ENCODE measurements at regions not wholly inside any gene's neighbourhood (a gene's known extent, or its start where the extent isn't known, plus 50 kb on each side); places are given as distances from the start of the nearest gene placed in this dataset.
"Not testable (repeated sequence)": the region's sequence is repeated elsewhere in the genome, so short reads cannot be mapped to it uniquely, and the experiment has no call there.

DNA sequence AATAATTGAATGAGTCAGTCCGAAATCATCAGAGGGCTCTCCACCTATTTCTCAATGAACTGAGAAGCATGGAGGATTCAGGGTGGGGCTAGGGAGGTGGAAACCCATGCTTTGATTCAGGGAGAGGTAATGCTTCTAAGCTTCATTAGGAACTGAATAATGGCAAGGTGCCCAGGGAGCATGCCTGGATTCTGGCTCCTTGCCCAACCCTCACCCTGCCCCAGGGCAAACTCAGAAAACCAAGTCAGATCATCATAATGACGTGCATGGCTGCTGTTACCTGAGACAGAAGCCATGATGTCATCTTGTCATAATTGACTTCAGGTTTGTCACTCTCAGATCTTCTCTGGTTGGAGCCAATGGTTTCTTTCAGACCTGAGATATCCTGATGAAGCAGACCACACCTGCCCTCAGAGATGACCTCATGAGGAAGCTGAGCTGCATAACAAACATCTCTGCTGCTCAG, 199.6 kb downstream of the SYK start:
- DNase-seq (ENCODE audit: low spot score in 2 of 2) (no peak), ATAC-seq (peak in 1 of 2 donors; percentile 76)
- Mint-ChIP-seq H3K9me3 (no peaks in the 10 kb centered on the region), H3K27ac (no peak overlapping the region), H3K36me3 (no peaks in the 10 kb centered on the region)

DNA sequence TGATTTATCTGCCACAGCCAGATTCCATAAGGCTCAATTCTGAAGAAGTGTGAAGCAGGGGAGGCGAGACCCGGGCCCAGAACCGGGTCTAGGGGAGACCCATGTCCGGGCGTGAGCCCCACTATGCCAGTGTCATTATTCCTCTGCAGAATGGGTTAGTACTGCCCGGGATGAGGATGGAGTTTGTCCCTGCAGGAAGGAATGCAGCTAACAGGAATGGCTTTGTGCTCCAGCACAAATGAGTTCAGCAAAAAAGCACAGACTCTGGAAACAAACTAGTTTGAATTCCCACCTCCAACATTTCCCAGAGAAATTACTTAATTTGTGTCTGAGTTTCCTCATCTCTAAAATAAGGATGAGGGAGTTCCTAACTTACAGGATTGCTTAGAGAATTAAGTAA, 202.9 kb downstream of the SYK start:
- ATAC-seq (no peak), DNase-seq (ENCODE audit: low spot score in 2 of 2) (no peak)
- H3K9me3 Mint-ChIP-seq: no peaks in the 10 kb centered on the region
- H3K36me3 Mint-ChIP-seq: no peaks in the 10 kb centered on the region
- H3K27ac Mint-ChIP-seq: no peak overlapping the region

DNA sequence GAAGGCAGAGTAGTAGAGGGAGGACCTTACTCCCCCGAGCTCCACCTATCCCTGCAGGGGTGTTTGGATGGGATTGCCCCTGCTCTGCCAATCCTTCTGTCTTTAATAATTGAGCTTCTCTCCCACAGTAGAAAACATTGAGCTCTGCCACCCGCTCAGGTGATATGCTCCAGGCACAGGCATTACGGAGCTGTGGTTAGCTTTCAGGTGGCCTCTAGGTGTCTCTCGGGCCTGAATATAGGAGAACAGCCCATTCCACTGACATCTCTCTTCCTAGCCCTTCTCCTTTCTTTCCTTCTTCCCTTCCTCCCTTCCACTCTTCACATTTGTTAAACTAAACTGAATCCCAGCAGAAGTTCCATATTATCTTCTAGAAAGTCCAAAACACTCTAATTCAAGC, 203.4 kb downstream of the SYK start:
- no peak for DNase-seq (ENCODE audit: low spot score in 2 of 2)
- no peaks in the 10 kb centered on the region for H3K9me3 Mint-ChIP-seq
- ATAC-seq: no peak

DNA sequence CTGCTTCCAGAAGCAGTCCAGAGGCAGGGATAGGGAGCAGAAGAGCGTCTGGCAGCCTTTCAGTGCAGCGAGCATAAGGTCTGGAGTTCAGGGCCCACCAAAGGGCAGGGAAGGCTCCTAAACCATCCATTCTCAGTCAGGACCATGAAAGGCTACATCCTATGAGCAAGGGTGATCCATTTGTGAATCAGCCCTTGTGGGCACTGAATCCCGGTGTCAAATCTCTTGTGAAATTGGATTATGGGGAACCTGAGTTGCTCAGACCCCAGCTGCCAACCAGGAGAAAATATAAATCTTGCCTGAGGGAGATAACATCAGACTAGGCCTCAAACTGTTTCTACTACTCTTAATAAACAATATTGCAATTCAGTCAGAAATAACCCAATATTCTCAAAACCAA, 204.4 kb downstream of the SYK start:
- ATAC-seq: no peak
- Mint-ChIP-seq H3K9me3 (no peaks in the 10 kb centered on the region), H3K36me3 (no peaks in the 10 kb centered on the region), H3K27ac (no peak overlapping the region)
- no peak for DNase-seq (ENCODE audit: low spot score in 2 of 2)

More for the DNA sequence above, 203.4 kb downstream of the SYK start:
- H3K36me3 Mint-ChIP-seq: no peaks in the 10 kb centered on the region
- no peak overlapping the region for H3K27ac Mint-ChIP-seq

DNA sequence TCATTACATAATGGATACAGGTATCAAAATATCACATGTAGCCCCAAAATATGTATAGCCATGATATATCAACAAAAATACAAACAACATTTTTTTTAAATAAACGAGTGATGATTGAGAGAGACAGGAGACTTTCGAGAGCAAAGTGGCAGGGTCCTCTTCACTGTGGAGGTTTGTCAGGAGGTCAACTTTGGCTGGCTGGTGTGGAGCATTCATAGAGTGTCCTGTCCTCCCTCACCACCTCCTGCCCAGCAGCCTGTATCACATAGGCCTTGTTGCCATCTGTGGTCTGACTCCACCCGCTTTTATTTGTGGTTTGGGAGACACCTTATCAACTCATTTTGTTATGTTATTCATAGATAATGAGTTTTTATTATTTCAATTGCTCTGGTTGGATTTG, 206.9 kb downstream of the SYK start:
- DNase-seq (ENCODE audit: low spot score in 2 of 2) (no peak), ATAC-seq (no peak)
- Mint-ChIP-seq H3K36me3 (peaks cover 10 to 12% of the 10 kb centered on the region in 2 donors), H3K27ac (no peak overlapping the region), H3K9me3 (peaks cover 11% of the 10 kb centered on the region in 2 donors)

DNA sequence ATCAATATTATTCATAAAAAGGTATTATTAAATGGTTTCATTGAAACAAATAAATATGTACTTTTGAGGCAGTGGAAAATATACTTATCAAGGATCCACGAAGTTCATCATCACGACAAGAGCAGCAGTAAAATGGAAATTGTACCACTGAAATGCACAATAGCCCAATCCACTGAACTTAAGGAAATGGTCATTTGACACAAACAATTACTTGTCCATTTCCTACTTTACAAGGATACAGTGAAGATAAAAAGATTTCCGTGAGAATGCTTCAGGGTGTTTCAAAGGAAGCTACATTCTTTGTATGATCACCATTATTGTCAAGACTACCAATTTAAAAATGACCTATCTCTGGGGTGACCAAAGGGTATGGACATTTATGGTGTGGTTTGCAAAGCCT, 210.3 kb downstream of the SYK start:
- ATAC-seq: no peak
- Mint-ChIP-seq H3K36me3 (peaks cover 10 to 12% of the 10 kb centered on the region in 2 donors), H3K9me3 (peaks cover 11% of the 10 kb centered on the region in 2 donors), H3K27ac (no peak overlapping the region)
- no peak for DNase-seq (ENCODE audit: low spot score in 2 of 2)

DNA sequence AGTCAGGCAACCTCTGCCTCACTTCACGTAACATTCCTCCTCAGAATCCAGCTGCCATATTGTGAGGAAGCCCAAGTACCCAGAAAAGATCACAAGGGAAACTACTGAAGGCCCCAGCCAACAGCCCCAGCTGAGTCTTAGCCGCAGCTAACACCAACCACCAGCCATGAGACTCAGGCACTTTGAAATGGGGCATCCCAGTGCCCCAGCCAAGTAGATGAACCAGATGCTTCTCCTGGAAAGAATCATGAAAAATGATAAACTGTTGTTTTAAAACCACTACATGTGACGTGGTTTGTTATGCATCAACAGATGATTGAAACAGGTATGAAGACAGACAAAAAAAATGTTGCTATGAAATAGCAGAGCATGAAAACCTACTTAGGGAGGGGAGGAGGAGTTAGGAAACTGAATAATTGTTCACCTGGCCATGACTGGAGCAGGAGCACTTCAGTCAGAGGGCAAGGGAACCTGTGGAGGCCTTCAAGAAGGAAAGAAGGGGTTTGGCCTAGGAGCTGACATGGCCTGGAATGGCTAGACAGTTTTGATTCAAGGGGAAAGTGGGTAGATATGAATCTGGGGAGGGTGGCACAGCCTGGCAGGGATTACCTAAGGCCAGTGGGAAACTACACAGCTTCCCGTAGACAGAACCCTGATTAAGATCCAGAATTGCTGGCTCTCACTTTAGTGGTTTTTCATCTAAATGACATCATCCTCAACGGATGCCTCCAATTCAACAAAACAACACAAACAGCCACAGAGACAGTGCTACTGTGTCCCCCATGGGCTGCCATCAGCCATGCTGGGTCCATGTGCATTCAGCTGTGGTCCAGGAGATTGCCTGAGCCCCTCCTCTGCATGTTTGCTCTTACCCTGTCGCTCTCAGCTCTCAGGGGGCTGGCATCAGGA, 211.6 kb downstream of the SYK start:
- DNase-seq (ENCODE audit: low spot score in 2 of 2) (no peak), ATAC-seq (peak in 1 of 2 donors; percentile 16)
- Mint-ChIP-seq H3K27ac (no peak overlapping the region), H3K9me3 (peaks cover 15 to 18% of the 10 kb centered on the region in 2 donors), H3K36me3 (peaks cover 15 to 17% of the 10 kb centered on the region in 2 donors)

DNA sequence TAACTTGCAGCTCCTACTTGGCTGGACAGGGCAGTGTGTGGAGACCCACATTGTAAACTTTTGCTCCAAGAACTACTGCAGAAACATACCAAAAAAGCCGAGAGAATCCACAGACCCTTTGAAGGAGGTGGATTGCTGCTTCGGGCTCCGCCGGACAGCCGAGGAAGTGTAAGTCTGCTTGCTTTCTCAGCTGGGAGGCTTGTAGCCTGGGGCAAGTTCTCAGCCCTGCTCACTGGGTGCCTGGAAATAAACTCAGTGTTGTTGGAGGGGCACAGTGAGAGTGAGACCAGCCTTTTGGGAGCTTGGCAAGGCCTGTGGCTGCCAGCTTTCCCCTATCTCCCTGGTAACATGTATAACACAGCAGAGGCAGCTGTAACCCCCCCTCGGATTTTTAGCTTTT, 215.6 kb downstream of the SYK start:
- Mint-ChIP-seq H3K9me3 (peaks cover 17 to 21% of the 10 kb centered on the region in 2 donors), H3K27ac (no peak overlapping the region), H3K36me3 (peaks cover 18 to 24% of the 10 kb centered on the region in 2 donors)
- ATAC-seq (no peak), DNase-seq (ENCODE audit: low spot score in 2 of 2) (no peak)

DNA sequence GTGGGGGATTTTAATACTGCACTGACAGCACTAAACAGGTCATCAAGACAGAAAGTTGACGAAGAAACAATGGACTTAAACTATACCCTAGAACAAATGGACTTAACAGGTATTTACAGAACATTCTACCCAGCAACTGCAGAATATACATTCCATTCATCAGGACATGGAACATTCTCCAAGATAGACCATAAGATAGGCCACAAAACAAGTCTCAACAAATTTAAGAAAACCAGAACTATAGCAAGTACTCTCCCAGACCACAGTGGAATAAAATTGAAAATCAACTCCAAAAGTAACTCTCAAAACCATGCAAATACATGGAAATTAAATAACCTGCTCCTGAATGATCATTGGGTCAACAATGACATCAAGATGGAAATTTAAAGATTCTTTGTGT, 218.3 kb downstream of the SYK start:
- Mint-ChIP-seq H3K36me3 (peaks cover 9 to 13% of the 10 kb centered on the region in 2 donors), H3K9me3 (peaks cover 6 to 10% of the 10 kb centered on the region in 2 donors)
- not testable (repeated sequence) for H3K27ac Mint-ChIP-seq; DNase-seq (ENCODE audit: low spot score in 2 of 2); ATAC-seq

DNA sequence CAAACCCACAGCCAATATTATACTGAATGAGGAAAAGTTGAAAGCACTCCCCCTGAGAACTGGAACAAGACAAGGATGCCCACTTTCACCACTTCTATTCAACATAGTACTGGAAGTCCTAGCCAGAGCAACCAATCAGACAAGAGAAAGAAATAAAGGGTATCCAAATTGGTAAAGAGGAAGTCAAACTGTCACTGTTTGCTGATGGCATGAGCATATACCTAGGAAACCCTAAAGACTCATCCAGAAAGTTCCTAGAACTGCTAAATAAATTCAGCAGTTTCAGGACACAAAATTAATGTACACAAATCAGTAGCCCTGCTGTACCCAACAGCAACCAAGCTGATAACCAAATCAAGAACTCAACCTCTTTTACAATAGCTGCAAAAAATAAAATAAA, 220.0 kb downstream of the SYK start:
- not testable (repeated sequence) for ATAC-seq; DNase-seq (ENCODE audit: low spot score in 2 of 2); H3K27ac Mint-ChIP-seq
- Mint-ChIP-seq H3K9me3 (peaks cover 6 to 10% of the 10 kb centered on the region in 2 donors), H3K36me3 (peaks cover 9 to 13% of the 10 kb centered on the region in 2 donors)

DNA sequence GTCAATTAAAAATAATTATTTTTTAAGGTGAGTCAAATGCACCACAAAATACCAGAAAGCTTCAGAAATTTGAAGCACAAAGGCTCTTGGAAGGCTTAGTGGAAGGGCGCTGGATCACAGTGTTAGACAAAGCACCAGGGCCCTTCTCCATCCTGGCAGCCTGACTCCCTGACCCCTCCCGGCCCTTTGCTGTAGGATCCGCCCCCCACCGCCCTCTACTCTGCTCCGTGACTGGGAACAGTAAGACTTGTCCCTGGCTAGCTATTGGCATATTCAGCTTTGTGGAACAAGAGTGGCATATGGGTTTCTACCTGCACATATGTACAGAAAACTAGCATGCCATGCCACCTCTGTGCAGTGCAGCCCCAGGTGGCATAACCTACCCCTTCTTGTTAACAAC, 222.1 kb downstream of the SYK start:
- Mint-ChIP-seq H3K36me3 (peaks cover 0 to 5% of the 10 kb centered on the region in 2 donors), H3K27ac (no peak overlapping the region), H3K9me3 (no peaks in the 10 kb centered on the region)
- DNase-seq (ENCODE audit: low spot score in 2 of 2) (no peak), ATAC-seq (no peak)

DNA sequence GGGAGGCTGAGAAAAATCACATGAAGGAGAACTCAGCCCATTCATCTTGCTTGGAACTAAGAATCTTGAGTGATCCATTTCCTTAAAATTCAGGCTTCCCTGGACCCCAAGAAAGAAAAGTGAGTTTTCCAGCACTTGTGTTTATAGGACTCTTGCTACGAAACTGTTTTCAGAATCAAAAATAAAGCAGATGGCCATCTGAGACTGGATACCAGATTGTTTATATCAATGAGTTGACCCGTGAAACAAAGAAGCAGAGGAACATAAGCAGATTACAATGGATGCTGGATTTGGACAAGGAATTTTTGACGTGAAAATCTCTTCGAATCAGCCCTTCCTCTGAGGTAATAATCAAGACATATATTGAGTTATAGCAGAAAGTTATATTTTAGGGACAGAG, 223.2 kb downstream of the SYK start:
- no peak for ATAC-seq
- H3K27ac Mint-ChIP-seq: no peak overlapping the region
- no peak for DNase-seq (ENCODE audit: low spot score in 2 of 2)
- H3K36me3 Mint-ChIP-seq: no peaks in the 10 kb centered on the region
- H3K9me3 Mint-ChIP-seq: no peaks in the 10 kb centered on the region

DNA sequence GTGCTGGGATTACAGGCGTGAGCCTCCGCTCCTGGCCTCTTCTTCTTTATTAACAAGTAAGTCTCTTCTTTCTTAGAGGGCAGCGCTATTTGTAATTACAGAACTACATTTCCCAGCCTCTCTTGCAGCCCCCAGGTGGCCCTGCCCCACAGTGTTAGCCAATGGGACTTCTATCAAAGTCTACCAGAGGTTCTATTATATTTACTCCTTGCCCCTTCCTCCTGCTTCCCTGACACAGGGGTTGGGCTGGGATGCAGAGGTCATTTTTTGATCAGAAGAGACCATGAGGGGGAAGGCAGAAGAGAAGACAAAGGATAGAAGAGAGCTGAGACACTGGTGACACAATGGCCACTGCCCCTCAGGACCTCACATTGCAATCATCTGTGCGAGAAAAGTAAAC, 224.2 kb downstream of the SYK start:
- ATAC-seq (no peak), DNase-seq (ENCODE audit: low spot score in 2 of 2) (no peak)
- no peaks in the 10 kb centered on the region for H3K36me3 Mint-ChIP-seq
- H3K27ac Mint-ChIP-seq: peak overlapping the region in 1 of 2 donors; percentile 79
- no peaks in the 10 kb centered on the region for H3K9me3 Mint-ChIP-seq

DNA sequence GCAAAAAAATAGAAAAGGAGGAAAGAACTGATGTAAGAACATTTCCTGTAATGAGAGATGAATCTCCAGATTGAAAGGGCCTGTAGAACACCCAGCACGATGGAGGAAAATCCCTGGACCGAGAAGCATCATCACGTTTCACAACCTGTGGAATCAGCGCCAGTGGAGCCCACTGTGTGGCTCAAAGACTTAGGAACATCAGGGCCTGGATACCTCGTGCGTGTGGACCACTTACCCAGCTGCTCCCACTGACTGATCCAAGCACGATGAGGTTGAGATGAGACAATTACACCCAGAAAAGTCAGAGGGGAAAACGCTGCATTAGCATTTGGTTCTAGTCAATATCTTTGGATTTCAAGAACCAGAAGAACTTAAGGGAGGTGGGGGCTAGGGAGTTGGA, 224.6 kb downstream of the SYK start:
- ATAC-seq: no peak
- H3K36me3 Mint-ChIP-seq: no peaks in the 10 kb centered on the region
- no peak overlapping the region for H3K27ac Mint-ChIP-seq
- DNase-seq (ENCODE audit: low spot score in 2 of 2): no peak
- no peaks in the 10 kb centered on the region for H3K9me3 Mint-ChIP-seq

DNA sequence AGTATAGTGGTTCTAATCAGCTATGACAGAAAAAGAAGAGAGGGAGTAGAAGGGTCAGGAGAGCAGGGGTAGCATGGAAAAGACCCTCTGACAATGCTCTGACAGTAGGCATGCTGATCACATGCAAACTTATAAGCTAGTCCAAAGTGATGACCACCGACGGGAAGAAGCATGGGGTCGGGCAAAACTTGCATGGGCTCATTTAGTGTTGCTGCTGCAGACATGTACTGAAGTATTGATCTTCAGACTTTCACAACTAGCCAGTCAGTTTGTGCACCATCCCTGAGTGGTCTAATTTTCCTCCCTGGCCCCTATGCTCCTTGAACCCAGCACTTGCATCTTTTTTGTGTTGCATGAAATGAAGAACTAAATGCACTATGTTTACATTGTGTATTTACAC, 225.4 kb downstream of the SYK start:
- Mint-ChIP-seq H3K9me3 (no peaks in the 10 kb centered on the region), H3K27ac (no peak overlapping the region), H3K36me3 (no peaks in the 10 kb centered on the region)
- ATAC-seq: no peak
- no peak for DNase-seq (ENCODE audit: low spot score in 2 of 2)

DNA sequence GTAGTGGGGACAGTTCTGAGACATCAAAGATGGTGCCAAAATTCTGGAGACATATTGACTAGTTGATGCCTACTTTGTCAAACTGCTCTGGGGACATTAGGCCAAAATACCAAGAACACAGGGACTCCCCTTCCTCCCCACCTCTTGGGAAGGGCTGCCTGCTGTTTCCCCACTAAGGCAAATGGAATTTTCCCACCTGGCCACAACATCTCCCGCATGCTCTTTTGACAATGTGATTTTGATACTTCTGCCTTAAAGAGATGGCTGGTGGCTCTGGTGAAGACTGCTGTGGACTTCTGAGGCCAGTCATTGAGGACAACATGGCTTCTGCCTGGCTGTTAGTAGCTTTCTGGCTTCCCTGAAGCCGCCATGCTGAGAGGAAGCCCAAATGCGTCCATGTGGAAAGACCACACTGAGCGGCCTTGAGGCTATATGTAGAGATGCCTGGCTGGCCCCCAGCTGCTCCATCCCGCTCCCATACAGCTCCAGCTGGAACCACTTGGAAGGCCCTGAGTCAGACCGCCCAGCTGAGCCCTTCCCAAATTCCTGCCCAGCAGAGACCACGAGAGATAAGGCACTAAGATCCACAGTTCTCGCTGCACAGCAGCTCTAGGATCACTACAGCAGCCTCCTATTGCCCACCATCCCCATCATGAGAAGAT, 226.7 kb downstream of the SYK start:
- no peak for ATAC-seq
- H3K27ac Mint-ChIP-seq: no peak overlapping the region
- peak in 1 of 2 donors; percentile 50 for DNase-seq (ENCODE audit: low spot score in 2 of 2)
- no peaks in the 10 kb centered on the region for H3K9me3 Mint-ChIP-seq
- no peaks in the 10 kb centered on the region for H3K36me3 Mint-ChIP-seq

DNA sequence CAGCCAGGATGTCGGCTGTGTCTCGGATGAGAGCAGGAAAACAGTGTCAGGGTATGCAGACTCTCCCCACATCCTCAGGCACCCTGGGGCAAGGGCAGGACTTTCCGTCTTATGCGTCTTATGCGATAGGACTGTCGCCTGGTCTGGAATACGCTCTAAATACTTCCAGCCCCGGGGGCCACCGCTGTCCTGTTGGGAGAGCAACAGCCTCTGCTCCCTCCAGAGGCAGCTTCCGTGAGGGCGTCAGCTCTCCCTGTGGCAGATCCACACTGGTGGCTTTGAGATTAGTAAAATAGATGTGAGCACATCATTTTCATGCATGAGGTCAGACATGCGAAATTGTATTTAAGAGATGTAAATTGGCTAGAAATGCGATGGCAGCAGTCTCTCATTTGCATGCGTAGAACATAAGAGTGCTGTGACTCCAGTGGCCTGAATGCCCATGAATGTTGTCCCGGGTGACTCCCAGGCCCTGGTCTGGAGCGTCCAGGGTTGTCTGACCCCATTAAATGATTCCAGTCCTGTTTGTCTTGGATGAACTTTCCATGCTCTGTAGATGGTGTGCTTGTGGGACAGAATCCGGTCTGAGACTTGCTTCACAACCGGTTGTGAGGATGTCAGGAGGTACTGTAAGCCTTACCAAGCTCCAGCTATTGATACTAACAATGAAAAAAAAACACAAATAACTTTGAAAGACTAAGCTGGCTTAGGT, 228.2 kb downstream of the SYK start:
- H3K27ac Mint-ChIP-seq: no peak overlapping the region
- H3K36me3 Mint-ChIP-seq: no peaks in the 10 kb centered on the region
- peak in 1 of 2 donors; percentile 28 for DNase-seq (ENCODE audit: low spot score in 2 of 2)
- H3K9me3 Mint-ChIP-seq: no peaks in the 10 kb centered on the region
- no peak for ATAC-seq
